Femur (tissue), 1 donor: ENCODE measurements at regions not wholly inside any gene's neighbourhood (a gene's known extent, or its start where the extent isn't known, plus 50 kb on each side); places are given as distances from the start of the nearest gene placed in this dataset.
"Not testable (repeated sequence)": the region's sequence is repeated elsewhere in the genome, so short reads cannot be mapped to it uniquely, and the experiment has no call there.

Experiments used
- DNase-seq: peaks from one replicate; pipeline ENCODE4 v3.0.0-alpha.2; 2017

GRCh38 chr2:103387888-103388287 lies 626.1 kb downstream of the TMEM182 start:
- DNase-seq: no peak

- no peak for DNase-seq
These were observed 634.3 kb downstream of the TMEM182 start for GRCh38 chr2:103396152-103396551.

- DNase-seq: peak; percentile 39
These were observed 639.8 kb downstream of the TMEM182 start for GRCh38 chr2:103401621-103402020.

GRCh38 chr2:103402336-103402735 lies 640.5 kb downstream of the TMEM182 start:
- DNase-seq: no peak

- DNase-seq: no peak
These were observed 641.1 kb downstream of the TMEM182 start for GRCh38 chr2:103402944-103403343.

- not testable (repeated sequence) for DNase-seq
These were observed 641.6 kb downstream of the TMEM182 start for GRCh38 chr2:103403388-103403787.

GRCh38 chr2:103410221-103410620 lies 648.4 kb downstream of the TMEM182 start:
- no peak for DNase-seq

- DNase-seq: no peak
These were observed 657.7 kb downstream of the TMEM182 start for GRCh38 chr2:103419506-103419905.

- DNase-seq: no peak
These were observed 661.3 kb downstream of the TMEM182 start for GRCh38 chr2:103423100-103423499.

GRCh38 chr2:103427567-103427966 lies 665.7 kb downstream of the TMEM182 start:
- DNase-seq: no peak

GRCh38 chr2:103430191-103430590 lies 668.4 kb downstream of the TMEM182 start:
- no peak for DNase-seq

GRCh38 chr2:103435010-103435409 lies 673.2 kb downstream of the TMEM182 start:
- no peak for DNase-seq

- no peak for DNase-seq
These were observed 675.3 kb downstream of the TMEM182 start for GRCh38 chr2:103437161-103437560.

- DNase-seq: no peak
These were observed 683.5 kb downstream of the TMEM182 start for GRCh38 chr2:103445347-103445746.

GRCh38 chr2:103448495-103448894 lies 686.7 kb downstream of the TMEM182 start:
- no peak for DNase-seq

GRCh38 chr2:103451283-103451682 lies 689.5 kb downstream of the TMEM182 start:
- DNase-seq: no peak

- no peak for DNase-seq
These were observed 697.5 kb downstream of the TMEM182 start for GRCh38 chr2:103459283-103459682.

- DNase-seq: no peak
These were observed 700.3 kb downstream of the TMEM182 start for GRCh38 chr2:103462101-103462500.

- DNase-seq: no peak
These were observed 700.9 kb downstream of the TMEM182 start for GRCh38 chr2:103462712-103463111.

GRCh38 chr2:103464831-103465230 lies 703.0 kb downstream of the TMEM182 start:
- DNase-seq: no peak

GRCh38 chr2:103469800-103470199 lies 708.0 kb downstream of the TMEM182 start:
- DNase-seq: no peak

GRCh38 chr2:103484906-103485305 lies 723.1 kb downstream of the TMEM182 start:
- DNase-seq: no peak

- no peak for DNase-seq
These were observed 735.0 kb downstream of the TMEM182 start for GRCh38 chr2:103496850-103497249.

- DNase-seq: no peak
These were observed 745.0 kb downstream of the TMEM182 start for GRCh38 chr2:103506812-103507211.

GRCh38 chr2:103512442-103512841 lies 750.6 kb downstream of the TMEM182 start:
- DNase-seq: no peak

- no peak for DNase-seq
These were observed 758.7 kb downstream of the TMEM182 start for GRCh38 chr2:103520547-103520946.
